Cardiac muscle cell (in vitro differentiated cells and primary cell): ENCODE measurements at regions not wholly inside any gene's neighbourhood (a gene's known extent, or its start where the extent isn't known, plus 50 kb on each side); places are given as distances from the start of the nearest gene placed in this dataset.
"Not testable (repeated sequence)": the region's sequence is repeated elsewhere in the genome, so short reads cannot be mapped to it uniquely, and the experiment has no call there.

Experiments used
- DNase-seq, 2 donors: peaks; one replicate each; pipeline versions ENCODE4 v3.0.0 to v3.0.0-alpha.2; 2010 to 2017; ENCODE audit warnings: low read depth in 1 of 2, low spot score in 1 of 2
- H3K27ac ChIP-seq: fragments of 200-600 bp; sonication (generic); 2 replicates; pipeline ENCODE4 v1.5.1; 2016
- H3K27me3 ChIP-seq: fragments of 200-600 bp; sonication (generic); 2 replicates; pipeline ENCODE4 v1.6.0; 2016; ENCODE audit warnings: control low read depth
- H3K36me3 ChIP-seq: fragments of 200-600 bp; sonication (generic); 2 replicates; pipeline ENCODE4 v1.5.1; 2016; ENCODE audit warnings: control low read depth
- H3K4me1 ChIP-seq: fragments of 200-600 bp; sonication (generic); 2 replicates; pipeline ENCODE4 v1.8.1; 2017; ENCODE audit warnings: low read depth, mild to moderate bottlenecking, mixed run types
- H3K4me3 ChIP-seq: fragments of 200-600 bp; sonication (generic); 2 replicates; pipeline ENCODE4 v1.5.1; 2016; ENCODE audit warnings: mild to moderate bottlenecking
- H3K9me3 ChIP-seq: fragments of 200-600 bp; sonication (generic); 2 replicates; pipeline ENCODE4 v1.5.1; 2017; ENCODE audit warnings: low read depth, mild to moderate bottlenecking, control low read depth
- TF ChIP-seq, protein P1 (sequence below): IDR thresholded peaks from 2 replicates; pipeline ENCODE4 v1.5.1; 2012; ENCODE audit warnings: low read depth, mild to moderate bottlenecking, low read length

DNA sequence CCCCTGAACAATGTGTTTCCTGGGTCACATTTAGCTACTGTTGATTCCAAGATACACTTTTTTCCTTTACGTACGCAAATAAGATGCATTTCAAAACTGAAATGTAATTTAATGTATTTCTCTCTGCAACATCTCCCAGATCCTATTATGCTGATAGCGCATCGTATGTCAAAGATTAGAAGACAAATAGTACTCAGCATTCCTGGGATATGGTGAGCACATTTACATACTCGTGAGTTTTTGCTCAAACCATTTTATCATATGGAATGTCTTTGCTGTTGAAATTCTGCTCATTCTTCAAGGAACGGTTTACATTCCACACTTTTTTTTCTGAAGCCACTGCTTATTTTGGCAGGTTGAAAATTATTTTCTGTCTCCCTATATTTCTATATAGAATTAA is 221.4 kb downstream of the OXSM start:
- TF ChIP-seq, protein P1, sequence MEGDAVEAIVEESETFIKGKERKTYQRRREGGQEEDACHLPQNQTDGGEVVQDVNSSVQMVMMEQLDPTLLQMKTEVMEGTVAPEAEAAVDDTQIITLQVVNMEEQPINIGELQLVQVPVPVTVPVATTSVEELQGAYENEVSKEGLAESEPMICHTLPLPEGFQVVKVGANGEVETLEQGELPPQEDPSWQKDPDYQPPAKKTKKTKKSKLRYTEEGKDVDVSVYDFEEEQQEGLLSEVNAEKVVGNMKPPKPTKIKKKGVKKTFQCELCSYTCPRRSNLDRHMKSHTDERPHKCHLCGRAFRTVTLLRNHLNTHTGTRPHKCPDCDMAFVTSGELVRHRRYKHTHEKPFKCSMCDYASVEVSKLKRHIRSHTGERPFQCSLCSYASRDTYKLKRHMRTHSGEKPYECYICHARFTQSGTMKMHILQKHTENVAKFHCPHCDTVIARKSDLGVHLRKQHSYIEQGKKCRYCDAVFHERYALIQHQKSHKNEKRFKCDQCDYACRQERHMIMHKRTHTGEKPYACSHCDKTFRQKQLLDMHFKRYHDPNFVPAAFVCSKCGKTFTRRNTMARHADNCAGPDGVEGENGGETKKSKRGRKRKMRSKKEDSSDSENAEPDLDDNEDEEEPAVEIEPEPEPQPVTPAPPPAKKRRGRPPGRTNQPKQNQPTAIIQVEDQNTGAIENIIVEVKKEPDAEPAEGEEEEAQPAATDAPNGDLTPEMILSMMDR: no peak
- H3K4me3 ChIP-seq: no peak overlapping the region
- DNase-seq: no peak
- H3K27ac ChIP-seq: no peak overlapping the region
- no peaks in the 10 kb centered on the region for H3K27me3 ChIP-seq
- H3K36me3 ChIP-seq: no peaks in the 10 kb centered on the region
- H3K9me3 ChIP-seq: no peaks in the 10 kb centered on the region
- H3K4me1 ChIP-seq: no peaks in the 10 kb centered on the region

DNA sequence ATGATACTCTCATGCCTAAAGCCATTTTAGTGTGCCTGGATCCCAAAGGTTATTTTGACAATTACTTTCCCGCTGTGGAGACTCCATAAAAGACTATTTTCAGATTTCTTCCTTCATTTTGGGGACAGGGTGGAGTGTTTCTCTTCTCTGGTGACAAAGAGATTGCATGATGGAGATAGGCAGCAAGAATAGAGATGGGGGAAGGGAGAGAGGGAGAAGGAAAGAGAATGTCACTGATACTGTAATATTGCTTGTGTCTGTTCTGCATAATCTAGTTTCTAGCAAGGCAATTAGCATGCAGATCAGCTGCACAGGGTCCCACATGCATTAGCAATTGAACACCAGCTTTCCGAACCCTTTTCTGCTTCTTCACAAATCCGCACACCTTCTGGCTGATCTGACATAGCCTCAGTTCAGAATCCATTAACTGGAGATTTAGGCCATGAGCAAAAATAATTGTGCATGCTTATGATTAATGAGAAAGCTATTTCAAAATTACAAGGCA is 222.4 kb downstream of the OXSM start:
- DNase-seq: no peak
- no peaks in the 10 kb centered on the region for H3K4me1 ChIP-seq
- no peaks in the 10 kb centered on the region for H3K9me3 ChIP-seq
- H3K4me3 ChIP-seq: no peak overlapping the region
- no peak overlapping the region for H3K27ac ChIP-seq
- no peaks in the 10 kb centered on the region for H3K27me3 ChIP-seq
- TF ChIP-seq, protein P1: no peak
- no peaks in the 10 kb centered on the region for H3K36me3 ChIP-seq

DNA sequence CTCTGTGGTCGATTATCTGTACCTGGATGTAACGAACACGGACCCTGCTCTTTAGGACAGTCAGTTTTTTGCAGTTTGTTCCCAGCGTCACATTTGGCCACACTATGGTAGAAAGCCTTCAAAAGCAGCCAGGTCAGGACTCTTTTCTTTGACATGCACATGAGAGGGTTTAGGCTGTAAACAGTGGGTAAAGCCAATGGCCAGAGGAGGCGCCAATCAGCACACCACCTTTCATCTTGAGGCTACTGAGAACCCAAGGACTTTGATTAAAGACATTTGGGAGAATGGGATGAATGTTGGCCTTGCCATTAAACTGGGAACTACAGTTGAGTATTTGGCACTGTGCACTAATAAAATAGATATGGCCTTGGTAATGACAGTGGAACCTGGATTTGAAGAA is 225.9 kb downstream of the OXSM start:
- DNase-seq: no peak
- no peaks in the 10 kb centered on the region for H3K27me3 ChIP-seq
- TF ChIP-seq, protein P1: no peak
- no peak overlapping the region for H3K4me3 ChIP-seq
- H3K27ac ChIP-seq: no peak overlapping the region
- no peaks in the 10 kb centered on the region for H3K4me1 ChIP-seq
- H3K9me3 ChIP-seq: no peaks in the 10 kb centered on the region
- no peaks in the 10 kb centered on the region for H3K36me3 ChIP-seq

DNA sequence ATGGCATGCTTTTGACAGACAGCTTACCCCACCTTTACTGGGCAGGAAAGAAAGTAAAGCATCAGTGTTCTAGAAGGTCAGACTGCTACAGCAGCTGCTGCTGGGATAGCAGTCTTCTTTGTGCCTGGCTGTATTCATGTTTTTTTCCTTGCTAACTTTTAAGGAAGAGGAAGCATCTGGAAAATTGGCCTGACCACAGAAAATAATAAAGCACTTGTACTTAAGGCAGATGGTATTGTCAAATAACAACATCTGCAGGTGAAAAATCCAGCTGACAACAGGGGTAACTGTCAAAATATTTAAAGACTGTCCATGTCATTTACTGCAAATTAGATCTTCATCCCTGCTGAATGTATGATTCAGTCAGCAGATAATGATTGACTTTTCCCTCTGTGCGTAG is 229.0 kb downstream of the OXSM start:
- no peak overlapping the region for H3K4me3 ChIP-seq
- DNase-seq: no peak
- no peak overlapping the region for H3K27ac ChIP-seq
- no peaks in the 10 kb centered on the region for H3K9me3 ChIP-seq
- no peaks in the 10 kb centered on the region for H3K27me3 ChIP-seq
- no peaks in the 10 kb centered on the region for H3K4me1 ChIP-seq
- no peaks in the 10 kb centered on the region for H3K36me3 ChIP-seq
- TF ChIP-seq, protein P1: no peak

DNA sequence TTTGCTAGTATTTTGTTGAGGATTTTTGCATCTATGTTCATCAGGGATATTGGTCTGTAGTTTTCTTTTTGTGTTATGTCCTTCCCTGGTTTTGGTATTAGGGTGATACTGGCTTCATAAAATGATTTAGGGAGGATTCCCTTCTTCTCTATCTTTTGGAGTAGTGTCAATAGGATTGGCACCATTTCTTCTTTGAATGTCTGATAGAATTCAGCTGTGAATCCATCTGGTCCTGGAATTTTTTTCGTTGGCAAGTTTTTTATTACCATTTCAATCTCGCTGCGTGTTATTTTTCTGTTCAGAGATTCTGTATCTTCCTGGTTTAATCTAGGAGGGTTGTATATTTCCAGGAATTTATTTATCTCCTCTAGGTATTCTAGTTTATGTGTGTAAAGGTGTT is 234.3 kb downstream of the OXSM start:
- not testable (repeated sequence) for H3K27me3 ChIP-seq, H3K4me1 ChIP-seq, DNase-seq, H3K4me3 ChIP-seq, H3K27ac ChIP-seq, H3K36me3 ChIP-seq, H3K9me3 ChIP-seq

DNA sequence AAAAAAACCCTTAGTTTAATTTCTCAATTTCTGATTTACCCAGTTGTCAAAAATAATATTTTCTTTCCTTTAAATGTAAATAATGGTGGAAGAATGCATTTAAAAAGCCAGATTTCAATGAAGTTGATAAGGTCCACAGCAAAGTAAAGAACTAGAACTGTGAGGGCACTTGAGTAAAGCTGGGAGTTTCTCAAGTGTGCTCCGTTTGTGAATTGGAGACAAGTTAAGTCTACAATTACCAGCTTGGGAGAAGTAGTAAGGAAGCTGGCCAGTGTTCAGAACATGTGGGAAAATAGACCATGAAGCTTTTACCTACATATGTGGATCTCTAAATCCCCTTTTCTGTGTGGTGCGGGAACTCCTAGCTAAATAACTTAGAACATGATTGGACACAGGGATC is 239.4 kb downstream of the OXSM start:
- TF ChIP-seq, protein P1: no peak
- Histone ChIP-seq H3K27ac (no peak overlapping the region), H3K4me3 (no peak overlapping the region), H3K4me1 (no peaks in the 10 kb centered on the region), H3K36me3 (no peaks in the 10 kb centered on the region), H3K27me3 (no peaks in the 10 kb centered on the region), H3K9me3 (no peaks in the 10 kb centered on the region)
- no peak for DNase-seq

DNA sequence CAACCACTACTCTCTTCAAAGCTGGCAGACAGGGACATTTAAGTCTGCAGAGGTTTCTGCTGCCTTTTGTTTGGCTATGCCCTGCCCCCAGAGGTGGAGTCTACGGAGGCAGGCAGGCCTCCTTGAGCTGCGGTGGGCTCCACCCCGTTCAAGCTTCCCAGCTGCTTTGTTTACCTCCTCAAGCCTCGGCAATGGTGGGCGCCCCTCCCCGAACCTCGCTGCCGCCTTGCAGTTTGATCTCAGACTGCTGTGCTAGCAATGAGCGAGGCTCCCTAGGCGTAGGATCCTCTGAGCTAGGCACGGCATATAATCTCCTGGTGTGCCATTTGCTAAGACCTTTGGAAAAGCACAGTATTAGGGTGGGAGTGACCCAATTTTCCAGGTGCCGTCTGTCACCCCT is 252.2 kb downstream of the OXSM start:
- not testable (repeated sequence) for H3K27ac ChIP-seq, H3K27me3 ChIP-seq, H3K36me3 ChIP-seq, H3K4me1 ChIP-seq, H3K4me3 ChIP-seq, H3K9me3 ChIP-seq, DNase-seq
